HEK293 (cell line): ENCODE measurements at regions not wholly inside any gene's neighbourhood (a gene's known extent, or its start where the extent isn't known, plus 50 kb on each side); places are given as distances from the start of the nearest gene placed in this dataset.

Experiments
- CTCF ChIA-PET: fragments of 350-600 bp; formaldehyde crosslinking; extraction: SDS; loops from one replicate; lab custom pipeline; 2021; ENCODE audit warnings: antibody characterized with exemption; lab: Yijun Ruan, JAX
- POLR2A ChIA-PET: fragments of 300-600 bp; formaldehyde crosslinking; extraction: SDS; loops from one replicate; lab custom pipeline; 2020; ENCODE audit warnings: antibody characterized with exemption, inconsistent platforms; lab: Yijun Ruan, JAX
- H3K27ac ChIP-seq: fragments of 200-500 bp; sonication (Bioruptor generic); 2 replicates; pipeline ENCODE4 v1.5.1; 2014; ENCODE audit warnings: low read depth, low read length, control low read depth, inconsistent platforms; ENCODE audit errors: extremely low read depth
- H3K36me3 ChIP-seq, 2 experiments: fragments of 200-500 bp in 1 of 2; sonication (Bioruptor generic) in 1 of 2; 1 replicate in 1 of 2; 2 replicates in 1 of 2; pipeline ENCODE4 v1.5.1; 2014 to 2017; ENCODE audit warnings: inconsistent platforms in 2 of 2, low read length in 2 of 2; ENCODE audit not compliant: control insufficient read depth in 2 of 2, insufficient read depth in 1 of 2
- H3K4me1 ChIP-seq: fragments of 200-500 bp; sonication (Bioruptor generic); 2 replicates; pipeline ENCODE4 v1.5.1; 2014; ENCODE audit warnings: mild to moderate bottlenecking, low read length, inconsistent platforms; ENCODE audit not compliant: control insufficient read depth, insufficient read depth
- H3K4me3 ChIP-seq: 2 replicates; pipeline ENCODE4 v1.5.1; 2011; ENCODE audit warnings: low read depth, mild to moderate bottlenecking, control low read depth, low read length, moderate library complexity
- H3K9me3 ChIP-seq: fragments of 200-500 bp; sonication (Bioruptor generic); 2 replicates; pipeline ENCODE4 v1.5.1; 2014; ENCODE audit warnings: low read depth, low read length, inconsistent platforms; ENCODE audit not compliant: control insufficient read depth, insufficient read depth
- BCL11B ChIP-seq: fragments of 450-650 bp; formaldehyde crosslinking; IDR thresholded peaks from 2 replicates; pipeline ENCODE4 v1.5.1; 2016; ENCODE audit warnings: low read depth, missing biosample characterization, missing genetic modification characterization
- HIC1 ChIP-seq: fragments of 450-650 bp; formaldehyde crosslinking; IDR thresholded peaks from 2 replicates; pipeline ENCODE4 v1.5.1; 2016; ENCODE audit warnings: missing biosample characterization, missing genetic modification characterization
- MEIS1 ChIP-seq: sonication (generic); formaldehyde crosslinking; IDR thresholded peaks from 2 replicates; pipeline ENCODE4 v1.8.1; 2022; ENCODE audit warnings: missing genetic modification reagents, mild to moderate bottlenecking, borderline replicate concordance
- PATZ1 ChIP-seq: fragments of 450-650 bp; formaldehyde crosslinking; IDR thresholded peaks from 2 replicates; pipeline ENCODE4 v1.5.1; 2016; ENCODE audit warnings: missing biosample characterization, missing genetic modification characterization
- WT1 ChIP-seq: fragments of 450-650 bp; formaldehyde crosslinking; IDR thresholded peaks from 2 replicates; pipeline ENCODE4 v1.5.1; 2016; ENCODE audit warnings: missing biosample characterization, missing genetic modification characterization
- ZBTB6 ChIP-seq: fragments of 450-650 bp; formaldehyde crosslinking; IDR thresholded peaks from 2 replicates; pipeline ENCODE4 v1.5.1; 2017; ENCODE audit warnings: missing biosample characterization, missing genetic modification characterization
- ZEB2 ChIP-seq: fragments of 450-650 bp; formaldehyde crosslinking; IDR thresholded peaks from 2 replicates; pipeline ENCODE4 v1.5.1; 2016; ENCODE audit warnings: missing biosample characterization, missing genetic modification characterization
- ZFP3 ChIP-seq: fragments of 450-650 bp; formaldehyde crosslinking; IDR thresholded peaks from 2 replicates; pipeline ENCODE4 v1.5.1; 2016; ENCODE audit warnings: low read depth, missing biosample characterization, missing genetic modification characterization
- ZFP37 ChIP-seq: fragments of 450-650 bp; formaldehyde crosslinking; IDR thresholded peaks from 2 replicates; pipeline ENCODE4 v1.5.1; 2016; ENCODE audit warnings: missing biosample characterization, missing genetic modification characterization
- ZNF146 ChIP-seq: fragments of 450-650 bp; formaldehyde crosslinking; IDR thresholded peaks from 2 replicates; pipeline ENCODE4 v1.5.1; 2016; ENCODE audit warnings: missing biosample characterization, missing genetic modification characterization
- ZNF184 ChIP-seq: fragments of 450-650 bp; IDR thresholded peaks from 2 replicates; pipeline ENCODE4 v1.5.1; 2018; ENCODE audit warnings: missing biosample characterization, mild to moderate bottlenecking, missing genetic modification characterization
- ZNF202 ChIP-seq: fragments of 450-650 bp; formaldehyde crosslinking; IDR thresholded peaks from 2 replicates; pipeline ENCODE4 v1.5.1; 2016; ENCODE audit warnings: missing biosample characterization, missing genetic modification characterization, borderline replicate concordance
- ZNF239 ChIP-seq: fragments of 450-650 bp; formaldehyde crosslinking; IDR thresholded peaks from 2 replicates; pipeline ENCODE4 v1.5.1; 2016; ENCODE audit warnings: missing biosample characterization, missing genetic modification characterization
- ZNF280D ChIP-seq: fragments of 450-650 bp; formaldehyde crosslinking; IDR thresholded peaks from 2 replicates; pipeline ENCODE4 v1.5.1; 2016; ENCODE audit warnings: missing biosample characterization, missing genetic modification characterization
- ZNF335 ChIP-seq: fragments of 450-650 bp; formaldehyde crosslinking; conservative IDR thresholded peaks from 2 replicates; pipeline ENCODE4 v1.5.1; 2016; ENCODE audit warnings: missing biosample characterization, missing genetic modification characterization
- ZNF362 ChIP-seq: fragments of 450-650 bp; formaldehyde crosslinking; IDR thresholded peaks from 2 replicates; pipeline ENCODE4 v1.5.1; 2016; ENCODE audit warnings: missing biosample characterization, missing genetic modification characterization
- ZNF366 ChIP-seq: fragments of 450-650 bp; formaldehyde crosslinking; conservative IDR thresholded peaks from 2 replicates; pipeline ENCODE4 v1.5.1; 2016; ENCODE audit warnings: missing biosample characterization, missing genetic modification characterization
- ZNF639 ChIP-seq: fragments of 450-650 bp; formaldehyde crosslinking; IDR thresholded peaks from 2 replicates; pipeline ENCODE4 v1.5.1; 2016; ENCODE audit warnings: missing biosample characterization, missing genetic modification characterization
- ZNF768 ChIP-seq: fragments of 450-650 bp; formaldehyde crosslinking; IDR thresholded peaks from 2 replicates; pipeline ENCODE4 v1.5.1; 2018; ENCODE audit warnings: missing biosample characterization, mild to moderate bottlenecking, missing genetic modification characterization

GRCh38 chr18:78583739-78584458 lies 395.7 kb upstream of the SALL3 start (continued):
- TF ChIP-seq ZBTB6 (tag by site-specific recombination) (no peak), ZFP3 (no peak), WT1 (no peak), BCL11B (tag by site-specific recombination) (no peak), ZNF239 (tag by site-specific recombination) (no peak), PATZ1 (no peak), MEIS1 (no peak)

- CTCF ChIA-PET = no interaction called here
- Histone ChIP-seq H3K36me3 (no peaks in the 10 kb centered on the region), H3K9me3 (no peaks in the 10 kb centered on the region), H3K4me1 (peaks cover 11% of the 10 kb centered on the region), H3K4me3 (no peak overlapping the region), H3K27ac (no peak overlapping the region)
- no peak for TF ChIP-seq ZNF335 (tag by site-specific recombination)
- no peak for TF ChIP-seq ZNF366
- no peak for TF ChIP-seq ZNF768 (tag by site-specific recombination)
- TF ChIP-seq ZNF202 (tag by site-specific recombination) = no peak
- no peak for TF ChIP-seq ZNF362 (tag by site-specific recombination)
- no peak for TF ChIP-seq ZEB2
- TF ChIP-seq ZNF639 (tag by site-specific recombination) = no peak
- no peak for TF ChIP-seq ZFP37 (tag by site-specific recombination)
- TF ChIP-seq ZNF280D = no peak
- TF ChIP-seq ZNF146 = no peak
- no peak for TF ChIP-seq HIC1 (tag by site-specific recombination)
- no peak for TF ChIP-seq ZNF184 (tag by site-specific recombination)
- POLR2A ChIA-PET = no interaction called here
Observed at GRCh38 chr18:78584459-78585022, 395.1 kb upstream of the SALL3 start.
